ENCODE measurements at regions not wholly inside any gene's neighbourhood (a gene's known extent, or its start where the extent isn't known, plus 50 kb on each side); places are given as distances from the start of the nearest gene placed in this dataset.
A peak's percentile ranks its signal among the peaks of the same experiment; 100 is the strongest.

GRCh38 chr13:50222569-50223332 lies 207.5 kb downstream of the KCNRG start:
- WGBS (ENCODE audit: low lambda C conversion rate, missing lambda C conversion rate): 63% methylated on average over 13 of the region's 13 CpGs
- H3K79me2 ChIP-seq: no peaks in the 10 kb centered on the region
- no peaks in the 10 kb centered on the region for H3K9me2 ChIP-seq (replicated peaks; ENCODE audit: insufficient read depth)
- H3K27me3 ChIP-seq: no peaks in the 10 kb centered on the region
- DNase-seq (ENCODE audit: low spot score): peak; percentile 44
- peaks cover 12% of the 10 kb centered on the region for H3K4me1 ChIP-seq (ENCODE audit: insufficient read depth)
- peak overlapping the region; percentile 40 for H3K4me2 ChIP-seq
- no peaks in the 10 kb centered on the region for H3K36me3 ChIP-seq (replicated peaks; ENCODE audit: insufficient read depth, low read depth)
- H3K27ac ChIP-seq: peak overlapping the region; percentile 7
- H2AFZ ChIP-seq: no peak overlapping the region
- H4K20me1 ChIP-seq (ENCODE audit: insufficient read depth, poor library complexity, severe bottlenecking): no peaks in the 10 kb centered on the region
- TF ChIP-seq EZH2 (IDR thresholded peaks at IDR 0.05; ENCODE audit: borderline replicate concordance): no peak
- TF ChIP-seq EZH2phosphoT487 (IDR thresholded peaks at IDR 0.05; ENCODE audit: low read depth, severe bottlenecking, unreplicated experiment): no peak
- no peaks in the 10 kb centered on the region for H3K9me3 ChIP-seq (ENCODE audit: low read depth)
- H3K4me3 ChIP-seq: no peak overlapping the region

GRCh38 chr13:50224534-50224933 lies 209.3 kb downstream of the KCNRG start:
- peaks cover 12% of the 10 kb centered on the region for H3K4me1 ChIP-seq (ENCODE audit: insufficient read depth)
- TF ChIP-seq CTCF (IDR thresholded peaks at IDR 0.05; ENCODE audit: poor library complexity) (no peak), EZH2 (IDR thresholded peaks at IDR 0.05; ENCODE audit: borderline replicate concordance) (no peak), EZH2phosphoT487 (IDR thresholded peaks at IDR 0.05; ENCODE audit: low read depth, severe bottlenecking, unreplicated experiment) (no peak)
- WGBS (ENCODE audit: low lambda C conversion rate, missing lambda C conversion rate): 92% methylated on average over 4 of the region's 4 CpGs
- H4K20me1 ChIP-seq (ENCODE audit: insufficient read depth, poor library complexity, severe bottlenecking): no peaks in the 10 kb centered on the region
- no peak overlapping the region for H3K27ac ChIP-seq
- no peak overlapping the region for H3K4me2 ChIP-seq
- no peaks in the 10 kb centered on the region for H3K79me2 ChIP-seq
- H3K9me2 ChIP-seq (replicated peaks; ENCODE audit: insufficient read depth): no peaks in the 10 kb centered on the region
- no peaks in the 10 kb centered on the region for H3K36me3 ChIP-seq (replicated peaks; ENCODE audit: insufficient read depth, low read depth)
- no peaks in the 10 kb centered on the region for H3K9me3 ChIP-seq (ENCODE audit: low read depth)
- DNase-seq (ENCODE audit: low spot score): no peak
- no peak overlapping the region for H2AFZ ChIP-seq
- no peaks in the 10 kb centered on the region for H3K27me3 ChIP-seq
- no peak overlapping the region for H3K4me3 ChIP-seq

GRCh38 chr13:50225193-50226155 lies 210.2 kb downstream of the KCNRG start:
- Histone ChIP-seq H3K27me3 (no peaks in the 10 kb centered on the region), H3K9me3 (ENCODE audit: low read depth) (no peaks in the 10 kb centered on the region), H3K9me2 (replicated peaks; ENCODE audit: insufficient read depth) (no peaks in the 10 kb centered on the region), H3K4me1 (ENCODE audit: insufficient read depth) (peaks cover 16% of the 10 kb centered on the region), H3K4me3 (no peak overlapping the region), H2AFZ (no peak overlapping the region), H4K20me1 (ENCODE audit: insufficient read depth, poor library complexity, severe bottlenecking) (no peaks in the 10 kb centered on the region), H3K79me2 (no peaks in the 10 kb centered on the region), H3K4me2 (no peak overlapping the region), H3K36me3 (replicated peaks; ENCODE audit: insufficient read depth, low read depth) (no peaks in the 10 kb centered on the region), H3K27ac (no peak overlapping the region)
- TF ChIP-seq EZH2phosphoT487 (IDR thresholded peaks at IDR 0.05; ENCODE audit: low read depth, severe bottlenecking, unreplicated experiment) (no peak), EZH2 (IDR thresholded peaks at IDR 0.05; ENCODE audit: borderline replicate concordance) (no peak), CTCF (IDR thresholded peaks at IDR 0.05; ENCODE audit: poor library complexity) (no peak)
- no peak for DNase-seq (ENCODE audit: low spot score)
- 92% methylated on average over 3 of the region's 3 CpGs for WGBS (ENCODE audit: low lambda C conversion rate, missing lambda C conversion rate)

Measured in hepatocyte (in vitro differentiated cells).